CD8-positive, alpha-beta memory T cell (primary cell): ENCODE measurements at regions not wholly inside any gene's neighbourhood (a gene's known extent, or its start where the extent isn't known, plus 50 kb on each side); places are given as distances from the start of the nearest gene placed in this dataset.

Source experiments
- CTCF ChIA-PET: fragments of 350-600 bp; sonication (Branson Sonifier 250); formaldehyde crosslinking; loops from one replicate; lab custom pipeline; 2021; ENCODE audit warnings: antibody characterized with exemption; lab: Charles Lee
- POLR2A ChIA-PET: fragments of 350-600 bp; sonication (Branson Sonifier 250); formaldehyde crosslinking; loops from one replicate; lab custom pipeline; 2021; ENCODE audit warnings: antibody characterized with exemption; lab: Charles Lee
- DNase-seq, 5 donors: peaks; one replicate each; pipeline versions ENCODE4 v3.0.0 to v3.0.0-alpha.2; 2020 to 2022; ENCODE audit warnings: mixed read lengths in 1 of 5
- H3K27ac ChIP-seq: one replicate; pipeline ENCODE4 v1.7.0; 2013; ENCODE audit warnings: low read depth, mild to moderate bottlenecking, low read length, moderate library complexity
- H3K27me3 ChIP-seq: 2 replicates; pipeline ENCODE4 v1.7.0; 2013; ENCODE audit warnings: low read length, mild to moderate bottlenecking; ENCODE audit not compliant: insufficient read depth, poor library complexity, severe bottlenecking
- H3K36me3 ChIP-seq: 2 replicates; pipeline ENCODE4 v1.7.0; 2013; ENCODE audit warnings: mild to moderate bottlenecking, low read length, moderate library complexity; ENCODE audit not compliant: insufficient read depth
- H3K4me1 ChIP-seq: 2 replicates; pipeline ENCODE4 v1.7.0; 2013; ENCODE audit warnings: mild to moderate bottlenecking, low read length, moderate library complexity; ENCODE audit not compliant: insufficient read depth
- H3K4me3 ChIP-seq: 2 replicates; pipeline ENCODE4 v1.7.0; 2013; ENCODE audit warnings: mild to moderate bottlenecking, low read length
- H3K9me3 ChIP-seq: 2 replicates; pipeline ENCODE4 v1.7.0; 2013; ENCODE audit warnings: mild to moderate bottlenecking, low read length
- H3K27ac Mint-ChIP-seq, 8 donors: one replicate each; pipeline ENCODE4 v1.8.0; 2020 to 2021; ENCODE audit warnings: mixed read lengths in 8 of 8, mild to moderate bottlenecking in 6 of 8, inconsistent platforms in 3 of 8, moderate library complexity in 3 of 8
- H3K27me3 Mint-ChIP-seq, 2 donors: one replicate each; pipeline ENCODE4 v1.8.0; 2020 to 2021; ENCODE audit warnings: mixed read lengths in 2 of 2, mild to moderate bottlenecking in 1 of 2, moderate library complexity in 1 of 2
- H3K36me3 Mint-ChIP-seq, 3 donors: one replicate each; pipeline ENCODE4 v1.8.0; 2020 to 2021; ENCODE audit warnings: mixed read lengths in 3 of 3, inconsistent platforms in 1 of 3, mild to moderate bottlenecking in 1 of 3
- H3K4me1 Mint-ChIP-seq, 3 donors: one replicate each; pipeline ENCODE4 v1.8.0; 2020 to 2021; ENCODE audit warnings: mixed read lengths in 3 of 3, inconsistent platforms in 1 of 3, mild to moderate bottlenecking in 1 of 3
- H3K4me3 Mint-ChIP-seq, 7 donors: one replicate each; pipeline ENCODE4 v1.8.0; 2020 to 2021; ENCODE audit warnings: mixed read lengths in 7 of 7, mild to moderate bottlenecking in 6 of 7, moderate library complexity in 4 of 7, inconsistent platforms in 2 of 7
- H3K9me3 Mint-ChIP-seq, 5 donors: one replicate each; pipeline ENCODE4 v1.8.0; 2020 to 2022; ENCODE audit warnings: mixed read lengths in 5 of 5, mild to moderate bottlenecking in 3 of 5, moderate library complexity in 2 of 5, inconsistent platforms in 1 of 5

DNA sequence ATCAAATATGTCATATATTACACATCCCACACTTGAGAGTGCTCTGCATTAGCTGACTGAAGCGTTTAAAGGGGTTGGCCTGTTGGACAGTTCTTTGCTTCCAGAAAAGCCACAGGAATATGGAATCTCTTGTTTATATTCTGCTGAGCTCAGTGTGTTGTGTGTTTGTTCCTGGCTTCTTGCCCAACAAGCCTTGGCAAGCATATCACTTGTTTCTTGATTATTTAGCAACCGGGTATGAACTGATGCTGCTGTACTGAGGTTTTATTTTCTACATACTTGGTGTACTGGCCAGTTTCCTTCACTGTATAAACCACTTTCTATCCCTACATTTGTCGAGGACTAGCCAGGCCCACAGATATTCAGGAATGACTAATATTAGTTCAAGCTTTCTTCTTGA, 378.9 kb downstream of the KCTD16 start:
- Mint-ChIP-seq H3K27me3 (no peaks in the 10 kb centered on the region), H3K27ac (no peak overlapping the region), H3K9me3 (peaks cover 0 to 11% (median 4%) of the 10 kb centered on the region in 5 donors), H3K36me3 (no peaks in the 10 kb centered on the region), H3K4me3 (no peak overlapping the region), H3K4me1 (no peaks in the 10 kb centered on the region)
- POLR2A ChIA-PET: no interaction called here
- no peak overlapping the region for H3K4me3 ChIP-seq
- CTCF ChIA-PET: no interaction called here
- no peaks in the 10 kb centered on the region for H3K27me3 ChIP-seq
- DNase-seq: no peak
- H3K9me3 ChIP-seq: no peaks in the 10 kb centered on the region
- H3K27ac ChIP-seq: no peak overlapping the region
- no peaks in the 10 kb centered on the region for H3K4me1 ChIP-seq
- no peaks in the 10 kb centered on the region for H3K36me3 ChIP-seq

DNA sequence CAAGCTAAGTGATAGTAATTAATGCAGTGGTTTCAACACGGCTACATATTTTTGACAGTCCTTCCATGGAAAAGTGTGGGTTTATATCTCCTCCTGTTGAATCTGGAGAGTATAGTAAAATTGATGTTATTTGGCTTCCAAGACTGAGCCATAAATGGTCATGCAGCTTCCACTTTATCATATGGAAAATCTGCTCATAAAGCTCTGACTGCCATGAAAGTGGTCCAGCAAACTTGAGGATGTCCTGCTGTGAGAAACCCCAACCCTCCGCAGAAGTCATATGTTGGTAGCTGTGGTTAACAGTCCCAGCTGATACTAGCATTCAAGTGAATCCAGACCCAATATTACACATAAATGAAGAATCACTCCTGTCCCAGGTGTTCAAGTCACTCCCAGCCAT, 378.3 kb downstream of the KCTD16 start:
- DNase-seq: no peak
- no peaks in the 10 kb centered on the region for H3K27me3 Mint-ChIP-seq
- H3K27ac ChIP-seq: no peak overlapping the region
- ChIA-PET CTCF (no interaction called here), POLR2A (no interaction called here)
- H3K4me1 Mint-ChIP-seq: no peaks in the 10 kb centered on the region
- peaks cover 0 to 11% (median 4%) of the 10 kb centered on the region in 5 donors for H3K9me3 Mint-ChIP-seq
- H3K4me1 ChIP-seq: no peaks in the 10 kb centered on the region
- no peak overlapping the region for H3K27ac Mint-ChIP-seq
- no peaks in the 10 kb centered on the region for H3K27me3 ChIP-seq
- no peaks in the 10 kb centered on the region for H3K36me3 ChIP-seq
- no peaks in the 10 kb centered on the region for H3K9me3 ChIP-seq
- H3K36me3 Mint-ChIP-seq: no peaks in the 10 kb centered on the region
- H3K4me3 Mint-ChIP-seq: no peak overlapping the region
- H3K4me3 ChIP-seq: no peak overlapping the region

GRCh38 chr5:144547098-144547499, 376.4 kb downstream of the KCTD16 start:
- Histone ChIP-seq H3K9me3 (no peaks in the 10 kb centered on the region), H3K4me1 (no peaks in the 10 kb centered on the region), H3K36me3 (no peaks in the 10 kb centered on the region), H3K27ac (no peak overlapping the region), H3K27me3 (no peaks in the 10 kb centered on the region), H3K4me3 (no peak overlapping the region)
- ChIA-PET CTCF (no interaction called here), POLR2A (no interaction called here)
- Mint-ChIP-seq H3K36me3 (no peaks in the 10 kb centered on the region), H3K27ac (no peak overlapping the region), H3K4me3 (no peak overlapping the region), H3K9me3 (peaks cover 0 to 8% (median 2%) of the 10 kb centered on the region in 5 donors), H3K4me1 (no peaks in the 10 kb centered on the region), H3K27me3 (no peaks in the 10 kb centered on the region)
- DNase-seq: no peak

DNA sequence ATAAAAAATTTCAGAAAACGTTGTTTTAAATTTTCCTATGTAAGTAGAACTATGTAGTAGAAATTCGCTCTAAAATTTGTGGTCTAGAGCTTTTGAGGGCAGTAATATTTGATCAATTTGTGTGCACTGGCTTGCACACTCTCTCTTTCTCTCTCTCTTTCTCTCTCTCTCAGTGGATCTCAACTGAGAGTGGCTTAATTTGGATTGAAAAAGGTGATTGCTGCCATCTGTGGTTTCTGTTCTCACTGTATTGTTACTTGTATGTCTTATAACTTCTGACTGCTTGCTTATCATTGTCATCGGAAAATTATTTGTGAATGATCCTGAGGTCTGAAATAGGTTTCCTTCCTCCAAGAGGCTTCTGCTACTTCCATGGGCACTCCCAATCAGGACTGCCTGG, 368.2 kb downstream of the KCTD16 start:
- POLR2A ChIA-PET: no interaction called here

More for the DNA sequence above, 368.2 kb downstream of the KCTD16 start:
- Histone ChIP-seq H3K9me3 (no peaks in the 10 kb centered on the region), H3K4me1 (no peaks in the 10 kb centered on the region), H3K27me3 (no peaks in the 10 kb centered on the region), H3K27ac (no peak overlapping the region), H3K36me3 (no peaks in the 10 kb centered on the region), H3K4me3 (no peak overlapping the region)
- Mint-ChIP-seq H3K27ac (no peak overlapping the region), H3K4me3 (no peak overlapping the region), H3K4me1 (no peaks in the 10 kb centered on the region), H3K36me3 (no peaks in the 10 kb centered on the region), H3K27me3 (no peaks in the 10 kb centered on the region), H3K9me3 (peaks cover 3 to 13% (median 5%) of the 10 kb centered on the region in 5 donors)
- no peak for DNase-seq
- CTCF ChIA-PET: no interaction called here
